ENCODE measurements at regions not wholly inside any gene's neighbourhood (a gene's known extent, or its start where the extent isn't known, plus 50 kb on each side); places are given as distances from the start of the nearest gene placed in this dataset.

DNA sequence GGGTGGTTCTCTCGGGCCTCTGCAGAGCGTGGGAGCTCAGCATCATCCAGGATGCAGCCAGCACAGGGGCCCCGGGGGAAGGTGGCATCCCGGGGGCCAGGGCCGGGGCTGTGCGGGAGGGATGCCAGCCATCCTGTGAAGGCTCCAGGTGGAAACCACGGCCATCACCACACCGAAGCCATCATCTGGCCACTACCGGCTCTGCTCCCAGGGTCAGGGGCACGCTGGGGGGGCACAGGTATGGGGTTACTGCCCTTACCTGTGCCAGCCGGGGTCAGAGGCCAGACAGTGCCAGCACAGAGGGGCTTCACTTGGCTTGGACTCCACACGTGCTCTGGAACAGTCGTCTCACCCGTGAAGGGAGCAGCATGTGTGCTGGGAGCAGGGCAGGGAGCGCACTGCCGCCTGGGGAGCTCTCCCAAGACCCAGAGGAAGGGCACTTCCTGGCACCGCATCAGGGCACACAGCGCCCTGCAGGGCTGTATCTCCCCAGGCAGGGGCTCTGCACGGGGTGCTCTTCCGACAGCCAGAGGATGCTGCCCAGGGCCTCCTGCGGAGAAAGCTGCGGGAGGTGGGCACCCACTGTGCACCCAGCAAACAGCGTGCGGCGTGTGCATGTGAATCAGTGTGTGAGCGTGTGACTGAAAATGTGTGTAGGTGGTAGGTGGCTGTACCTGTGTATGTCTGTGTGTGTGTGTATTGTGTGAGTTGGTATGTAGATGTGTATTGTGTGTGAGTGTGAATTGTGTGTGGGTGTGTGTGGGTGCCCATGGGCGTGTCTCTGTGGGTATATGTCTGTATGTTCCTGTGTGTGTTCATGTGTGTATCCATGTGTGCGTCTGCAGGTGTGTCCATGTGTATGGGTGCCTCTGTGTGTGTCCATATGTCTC lies 75.0 kb downstream of the PTGR3 start:
- H3K27me3 ChIP-seq: no peaks in the 10 kb centered on the region
- H3K4me3 ChIP-seq: no peak overlapping the region
- no peaks in the 10 kb centered on the region for H3K36me3 ChIP-seq
- no peaks in the 10 kb centered on the region for H3K9me3 ChIP-seq (ENCODE audit: low read depth)
- no peak for DNase-seq (ENCODE audit: low read depth in 1 of 2, low spot score in 1 of 2)
- TF ChIP-seq CTCF (IDR thresholded peaks at IDR 0.05; ENCODE audit: low read depth, low read length): no peak
- H3K4me1 ChIP-seq (ENCODE audit: low read depth): no peaks in the 10 kb centered on the region
- no peak overlapping the region for H3K27ac ChIP-seq

GRCh38 chr18:75132931-75133525 lies 75.9 kb downstream of the PTGR3 start:
- H3K4me1 ChIP-seq (ENCODE audit: low read depth): no peaks in the 10 kb centered on the region
- no peak overlapping the region for H3K27ac ChIP-seq
- H3K36me3 ChIP-seq: no peaks in the 10 kb centered on the region
- no peaks in the 10 kb centered on the region for H3K9me3 ChIP-seq (ENCODE audit: low read depth)
- H3K27me3 ChIP-seq: no peaks in the 10 kb centered on the region
- no peak for DNase-seq (ENCODE audit: low read depth in 1 of 2, low spot score in 1 of 2)
- no peak overlapping the region for H3K4me3 ChIP-seq
- no peak for TF ChIP-seq CTCF (IDR thresholded peaks at IDR 0.05; ENCODE audit: low read depth, low read length)

DNA sequence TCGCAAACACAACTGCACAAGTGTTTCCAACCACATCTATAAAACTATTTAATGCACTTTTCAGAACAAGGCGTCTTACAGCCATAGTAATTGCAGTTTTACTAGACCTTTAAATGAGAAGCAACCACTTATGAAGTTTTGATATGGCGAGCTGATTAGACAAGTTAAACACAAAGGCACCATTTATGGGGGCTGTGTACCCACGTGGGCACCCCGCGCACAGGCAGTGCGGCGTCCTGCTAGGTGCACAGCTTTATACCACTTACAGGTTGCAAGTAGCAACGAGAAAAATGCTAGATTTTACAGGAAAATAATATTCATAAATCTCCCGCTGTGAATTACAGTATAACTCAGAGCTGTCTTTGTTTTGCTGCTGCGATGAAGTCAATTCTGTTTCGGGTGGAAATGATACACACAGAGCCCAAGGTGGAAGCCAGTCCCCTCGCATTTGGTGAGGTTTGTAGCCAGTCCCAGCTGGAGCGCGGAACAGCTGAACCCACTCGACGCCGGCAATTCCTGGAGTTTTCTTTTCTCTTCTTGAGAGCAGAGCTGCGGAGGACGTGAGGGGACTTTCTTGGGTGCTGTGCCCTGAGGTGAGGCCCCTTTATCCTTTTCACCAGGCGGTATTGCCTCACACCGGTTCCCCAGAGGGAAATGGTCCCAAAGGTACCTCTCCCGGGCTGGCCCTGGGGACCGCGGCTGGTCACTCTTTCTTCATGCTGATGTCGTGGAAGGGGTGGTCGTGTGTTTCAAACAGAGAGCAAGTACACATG lies 76.7 kb downstream of the PTGR3 start:
- H3K4me1 ChIP-seq (ENCODE audit: low read depth): no peaks in the 10 kb centered on the region

GRCh38 chr18:75131381-75132000 lies 77.4 kb downstream of the PTGR3 start:
- H3K27me3 ChIP-seq: no peaks in the 10 kb centered on the region
- H3K9me3 ChIP-seq (ENCODE audit: low read depth): no peaks in the 10 kb centered on the region
- H3K27ac ChIP-seq: no peak overlapping the region
- no peak overlapping the region for H3K4me3 ChIP-seq
- H3K4me1 ChIP-seq (ENCODE audit: low read depth): no peaks in the 10 kb centered on the region
- no peaks in the 10 kb centered on the region for H3K36me3 ChIP-seq
- no peak for DNase-seq (ENCODE audit: low read depth in 1 of 2, low spot score in 1 of 2)
- TF ChIP-seq CTCF (IDR thresholded peaks at IDR 0.05; ENCODE audit: low read depth, low read length): no peak

More for the DNA sequence above, 76.7 kb downstream of the PTGR3 start:
- no peaks in the 10 kb centered on the region for H3K27me3 ChIP-seq
- H3K9me3 ChIP-seq (ENCODE audit: low read depth): no peaks in the 10 kb centered on the region
- DNase-seq (ENCODE audit: low read depth in 1 of 2, low spot score in 1 of 2): no peak
- H3K27ac ChIP-seq: no peak overlapping the region
- H3K4me3 ChIP-seq: no peak overlapping the region
- no peaks in the 10 kb centered on the region for H3K36me3 ChIP-seq
- no peak for TF ChIP-seq CTCF (IDR thresholded peaks at IDR 0.05; ENCODE audit: low read depth, low read length)

- Histone ChIP-seq H3K27me3 (no peaks in the 10 kb centered on the region), H3K4me3 (no peak overlapping the region), H3K4me1 (ENCODE audit: low read depth) (no peaks in the 10 kb centered on the region), H3K9me3 (ENCODE audit: low read depth) (no peaks in the 10 kb centered on the region), H3K27ac (no peak overlapping the region), H3K36me3 (no peaks in the 10 kb centered on the region)
- TF ChIP-seq CTCF (IDR thresholded peaks at IDR 0.05; ENCODE audit: low read depth, low read length): peak; percentile 22
- peak in 1 of 2 donors; percentile 27 for DNase-seq (ENCODE audit: low read depth in 1 of 2, low spot score in 1 of 2)
Measured at GRCh38 chr18:75130591-75131328, 78.2 kb downstream of the PTGR3 start.
